ENCODE measurements at regions not wholly inside any gene's neighbourhood (a gene's known extent, or its start where the extent isn't known, plus 50 kb on each side); places are given as distances from the start of the nearest gene placed in this dataset.

DNA sequence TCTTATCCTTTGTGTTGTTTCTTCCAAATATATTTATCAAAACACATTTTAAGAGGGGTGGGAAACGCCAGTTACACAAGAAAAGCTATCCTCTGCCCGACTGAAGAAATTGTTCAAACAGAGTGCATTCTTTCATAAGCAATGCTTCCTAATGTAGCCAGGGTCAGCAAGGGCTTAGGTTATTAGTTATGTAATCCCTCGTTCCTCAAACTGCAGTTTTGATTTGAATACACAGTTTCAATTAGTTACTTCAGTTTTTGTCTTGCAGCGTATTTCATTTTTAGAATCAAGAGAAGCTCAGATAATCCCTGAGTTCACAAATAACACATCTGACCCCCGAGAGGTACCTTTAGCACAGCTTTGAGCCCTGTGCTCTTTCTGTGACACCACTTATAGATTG is 141.7 kb upstream of the NRIP1 start:
- H3K4me3 ChIP-seq (ENCODE audit: low read depth, low read length), result no peak overlapping the region
- DNase-seq (ENCODE audit: low read depth), result peak; percentile 61

DNA sequence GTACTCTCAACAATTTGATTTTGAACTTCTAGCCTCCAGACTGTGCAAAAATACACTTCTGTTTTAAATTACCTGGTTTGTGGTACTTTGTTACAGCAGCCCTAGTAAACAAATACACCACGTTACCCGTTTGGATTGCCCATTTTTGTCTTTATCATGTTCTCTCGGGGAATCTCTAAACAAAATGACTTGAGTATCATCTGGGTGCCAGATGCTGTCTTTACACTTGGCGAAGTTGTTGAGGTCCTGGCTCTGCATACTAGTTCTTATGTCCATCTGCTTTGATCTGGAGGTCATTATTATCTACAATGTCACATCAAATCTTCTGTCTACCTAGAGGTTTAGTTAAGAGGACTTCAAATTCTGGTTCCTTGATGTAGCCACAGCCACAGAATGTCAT is 142.4 kb upstream of the NRIP1 start:
- no peak for TF ChIP-seq CTCF (IDR thresholded peaks at IDR 0.05; ENCODE audit: insufficient read depth, low read depth, low read length, missing control alignments)
- H3K4me3 ChIP-seq (ENCODE audit: low read depth, low read length), result no peak overlapping the region
- DNase-seq (ENCODE audit: low read depth), result no peak

More for the DNA sequence above, 141.7 kb upstream of the NRIP1 start:
- TF ChIP-seq CTCF (IDR thresholded peaks at IDR 0.05; ENCODE audit: insufficient read depth, low read depth, low read length, missing control alignments), result no peak

DNA sequence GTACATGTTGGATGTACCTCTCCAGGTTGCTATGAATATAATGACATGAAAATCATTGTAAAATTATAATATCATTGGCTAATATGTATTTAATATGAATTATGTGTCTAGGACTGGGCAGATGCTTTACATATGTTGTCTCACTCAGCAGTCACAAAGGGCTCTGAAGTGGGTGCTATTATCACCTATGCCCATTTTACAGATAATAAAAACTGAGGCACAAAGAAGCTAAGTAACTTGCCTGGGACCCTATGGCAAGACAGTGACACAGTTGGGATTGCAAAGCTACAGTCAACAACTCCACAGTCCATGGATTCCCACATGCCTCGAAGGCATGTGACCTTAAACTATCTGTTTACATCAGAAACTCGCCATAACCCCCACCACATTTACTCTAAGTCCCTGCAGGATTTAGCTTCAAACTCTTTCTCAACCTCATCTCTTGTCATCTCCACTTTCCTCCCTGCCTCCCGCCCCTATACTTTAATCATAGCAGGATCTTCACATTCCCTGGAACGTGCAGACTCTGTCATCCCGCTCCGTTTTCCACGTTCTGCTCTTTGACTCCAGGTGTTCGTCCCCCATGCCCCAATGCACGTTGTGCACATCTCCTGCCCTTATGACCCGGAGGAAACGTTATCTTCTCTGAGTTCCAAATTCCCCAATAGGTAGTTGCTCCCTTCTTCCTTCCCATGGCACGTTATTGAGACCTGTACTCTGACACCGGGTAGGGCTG is 143.0 kb upstream of the NRIP1 start:
- DNase-seq (ENCODE audit: low read depth), result no peak

DNA sequence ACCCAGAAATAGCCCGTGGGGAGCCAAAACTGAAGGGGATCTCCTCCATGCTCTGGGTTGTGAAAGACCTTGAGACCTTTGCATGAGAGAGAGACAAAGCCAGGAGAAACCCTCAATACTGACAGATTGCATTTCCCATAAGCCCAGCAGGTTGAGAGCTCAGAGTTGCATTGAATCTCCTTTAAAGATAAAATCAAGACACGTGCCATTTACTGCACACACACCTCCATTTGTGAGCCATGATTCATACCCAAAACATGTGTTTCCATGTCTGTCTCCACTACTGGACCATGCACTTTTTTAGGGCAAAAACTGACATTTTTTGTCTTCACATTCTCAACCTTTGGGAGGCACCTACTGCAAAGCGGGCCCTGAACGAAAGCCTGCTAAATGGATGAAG is 144.0 kb upstream of the NRIP1 start:
- TF ChIP-seq CTCF (IDR thresholded peaks at IDR 0.05; ENCODE audit: insufficient read depth, low read depth, low read length, missing control alignments), result no peak
- no peak for DNase-seq (ENCODE audit: low read depth)
- no peak overlapping the region for H3K4me3 ChIP-seq (ENCODE audit: low read depth, low read length)

More for the DNA sequence above, 143.0 kb upstream of the NRIP1 start:
- TF ChIP-seq CTCF (IDR thresholded peaks at IDR 0.05; ENCODE audit: insufficient read depth, low read depth, low read length, missing control alignments), result no peak
- H3K4me3 ChIP-seq (ENCODE audit: low read depth, low read length), result no peak overlapping the region

- TF ChIP-seq CTCF (IDR thresholded peaks at IDR 0.05; ENCODE audit: insufficient read depth, low read depth, low read length, missing control alignments), result no peak
- DNase-seq (ENCODE audit: low read depth), result no peak
- no peak overlapping the region for H3K4me3 ChIP-seq (ENCODE audit: low read depth, low read length)
Observed at GRCh38 chr21:15209224-15209623, 144.4 kb upstream of the NRIP1 start.

DNA sequence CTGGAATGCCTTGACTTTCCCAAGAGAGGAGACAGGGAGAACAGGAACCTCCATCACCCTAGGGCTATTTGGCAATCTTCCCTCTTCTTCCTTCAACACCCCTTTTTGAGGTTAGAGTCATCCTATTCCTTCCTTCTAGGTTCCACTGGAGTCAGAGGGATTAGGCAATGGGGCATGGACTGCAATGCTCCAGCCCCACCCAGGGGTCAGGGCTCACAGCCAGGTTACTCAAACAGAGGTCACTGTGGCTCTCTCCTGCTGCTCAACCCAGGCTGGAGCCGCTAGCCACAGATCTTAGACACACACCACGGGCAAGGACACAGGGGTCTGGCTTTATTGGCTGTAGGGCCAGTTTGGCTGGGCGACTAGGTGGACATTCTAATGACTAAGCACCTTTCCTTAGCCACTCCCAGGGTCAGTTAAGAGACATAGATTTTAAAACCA is 145.5 kb upstream of the NRIP1 start:
- TF ChIP-seq CTCF (IDR thresholded peaks at IDR 0.05; ENCODE audit: insufficient read depth, low read depth, low read length, missing control alignments), result no peak
- no peak for DNase-seq (ENCODE audit: low read depth)
- H3K4me3 ChIP-seq (ENCODE audit: low read depth, low read length), result no peak overlapping the region

All from GM12865 (cell line).